ENCODE measurements at regions not wholly inside any gene's neighbourhood (a gene's known extent, or its start where the extent isn't known, plus 50 kb on each side); places are given as distances from the start of the nearest gene placed in this dataset.

- no peak for DNase-seq (ENCODE audit: low spot score in 2 of 2)
- H3K9me3 ChIP-seq: peaks cover 7 to 25% of the 10 kb centered on the region in 2 donors
- no peaks in the 10 kb centered on the region for H3K4me1 ChIP-seq
- intact Hi-C loops (cut with DNase I; ENCODE audit: low total_unique reads): no loop called here
- no peak for TF ChIP-seq POLR2A (IDR thresholded peaks at IDR 0.05)
- no peak for TF ChIP-seq POLR2AphosphoS5 (IDR thresholded peaks at IDR 0.05)
- TF ChIP-seq CTCF (IDR thresholded peaks at IDR 0.05): no peak
- no peaks in the 10 kb centered on the region for H3K36me3 ChIP-seq
- no peak overlapping the region for H3K27ac ChIP-seq
- no peaks in the 10 kb centered on the region for H3K27me3 ChIP-seq
- H3K4me3 ChIP-seq: no peak overlapping the region
These were observed 128.1 kb upstream of the VIPR2 start for GRCh38 chr7:159272739-159273138.

GRCh38 chr7:159271781-159272180 is 127.1 kb upstream of the VIPR2 start:
- no peak overlapping the region for H3K27ac ChIP-seq
- no peaks in the 10 kb centered on the region for H3K27me3 ChIP-seq
- DNase-seq (ENCODE audit: low spot score in 2 of 2): no peak
- intact Hi-C loops (cut with DNase I; ENCODE audit: low total_unique reads): no loop called here
- H3K4me3 ChIP-seq: no peak overlapping the region
- H3K9me3 ChIP-seq: peaks cover 7 to 30% of the 10 kb centered on the region in 2 donors
- H3K36me3 ChIP-seq: no peaks in the 10 kb centered on the region
- TF ChIP-seq POLR2A (IDR thresholded peaks at IDR 0.05) (no peak), CTCF (IDR thresholded peaks at IDR 0.05) (no peak), POLR2AphosphoS5 (IDR thresholded peaks at IDR 0.05) (no peak)
- H3K4me1 ChIP-seq: no peaks in the 10 kb centered on the region

GRCh38 chr7:159269745-159270144 is 125.1 kb upstream of the VIPR2 start:
- no peak for DNase-seq (ENCODE audit: low spot score in 2 of 2)

GRCh38 chr7:159263430-159263829 is 118.8 kb upstream of the VIPR2 start:
- Histone ChIP-seq H3K27me3 (no peaks in the 10 kb centered on the region), H3K4me3 (no peak overlapping the region), H3K36me3 (no peaks in the 10 kb centered on the region), H3K9me3 (peaks cover 0 to 35% of the 10 kb centered on the region in 2 donors), H3K4me1 (no peaks in the 10 kb centered on the region), H3K27ac (no peak overlapping the region)
- no peak for TF ChIP-seq POLR2A (IDR thresholded peaks at IDR 0.05)
- intact Hi-C loops (cut with DNase I; ENCODE audit: low total_unique reads): no loop called here
- DNase-seq (ENCODE audit: low spot score in 2 of 2): no peak

More at GRCh38 chr7:159269745-159270144, 125.1 kb upstream of the VIPR2 start:
- H3K4me1 ChIP-seq: no peaks in the 10 kb centered on the region
- TF ChIP-seq POLR2AphosphoS5 (IDR thresholded peaks at IDR 0.05): no peak
- TF ChIP-seq CTCF (IDR thresholded peaks at IDR 0.05): no peak
- no peak for TF ChIP-seq POLR2A (IDR thresholded peaks at IDR 0.05)
- intact Hi-C loops (cut with DNase I; ENCODE audit: low total_unique reads): no loop called here
- H3K4me3 ChIP-seq: no peak overlapping the region
- peaks cover 7 to 34% of the 10 kb centered on the region in 2 donors for H3K9me3 ChIP-seq
- H3K27ac ChIP-seq: no peak overlapping the region
- no peaks in the 10 kb centered on the region for H3K27me3 ChIP-seq
- no peaks in the 10 kb centered on the region for H3K36me3 ChIP-seq

- DNase-seq (ENCODE audit: low spot score in 2 of 2): no peak
- Histone ChIP-seq H3K27me3 (peaks cover 0 to 6% of the 10 kb centered on the region in 2 donors), H3K36me3 (no peaks in the 10 kb centered on the region), H3K4me1 (no peaks in the 10 kb centered on the region), H3K27ac (no peak overlapping the region), H3K9me3 (no peaks in the 10 kb centered on the region), H3K4me3 (no peak overlapping the region)
- TF ChIP-seq POLR2AphosphoS5 (IDR thresholded peaks at IDR 0.05) (no peak), CTCF (IDR thresholded peaks at IDR 0.05) (no peak), POLR2A (IDR thresholded peaks at IDR 0.05) (no peak)
- intact Hi-C loops (cut with DNase I; ENCODE audit: low total_unique reads): no loop called here
These were observed 109.0 kb upstream of the VIPR2 start for GRCh38 chr7:159253657-159254056.

- no peak overlapping the region for H3K4me3 ChIP-seq
- TF ChIP-seq POLR2AphosphoS5 (IDR thresholded peaks at IDR 0.05) (no peak), POLR2A (IDR thresholded peaks at IDR 0.05) (no peak), CTCF (IDR thresholded peaks at IDR 0.05) (no peak)
- H3K4me1 ChIP-seq: no peaks in the 10 kb centered on the region
- H3K36me3 ChIP-seq: no peaks in the 10 kb centered on the region
- H3K27ac ChIP-seq: no peak overlapping the region
- H3K9me3 ChIP-seq: no peaks in the 10 kb centered on the region
- peaks cover 0 to 6% of the 10 kb centered on the region in 2 donors for H3K27me3 ChIP-seq
- intact Hi-C loops (cut with DNase I; ENCODE audit: low total_unique reads): no loop called here
- no peak for DNase-seq (ENCODE audit: low spot score in 2 of 2)
These were observed 105.8 kb upstream of the VIPR2 start for GRCh38 chr7:159250471-159250870.
